Endodermal cell (in vitro differentiated cells): ENCODE measurements at regions not wholly inside any gene's neighbourhood (a gene's known extent, or its start where the extent isn't known, plus 50 kb on each side); places are given as distances from the start of the nearest gene placed in this dataset.

Source experiments
- DNase-seq: peaks from one replicate; pipeline ENCODE4 v3.0.0-alpha.2; 2017
- H3K27ac ChIP-seq: 2 replicates; pipeline ENCODE4 v1.5.1; 2013; ENCODE audit warnings: mild to moderate bottlenecking, low read depth, low read length, moderate library complexity
- H3K27me3 ChIP-seq: 2 replicates; pipeline ENCODE4 v1.6.1; 2013; ENCODE audit warnings: mild to moderate bottlenecking, low read length, moderate library complexity; ENCODE audit not compliant: insufficient read depth, control insufficient read depth, poor library complexity, severe bottlenecking
- H3K36me3 ChIP-seq: 2 replicates; pipeline ENCODE4 v1.7.0; 2013; ENCODE audit warnings: mild to moderate bottlenecking, low read length, moderate library complexity; ENCODE audit not compliant: control insufficient read depth, insufficient read depth
- H3K4me1 ChIP-seq: one replicate; pipeline ENCODE4 v1.7.0; 2013; ENCODE audit warnings: low read length; ENCODE audit not compliant: control insufficient read depth, insufficient read depth
- H3K4me3 ChIP-seq: 2 replicates; pipeline ENCODE4 v1.5.1; 2013; ENCODE audit warnings: mild to moderate bottlenecking, low read length, moderate library complexity
- H3K9ac ChIP-seq: 2 replicates; pipeline ENCODE4 v1.6.1; 2013; ENCODE audit warnings: mild to moderate bottlenecking, low read length, moderate library complexity; ENCODE audit not compliant: poor library complexity, severe bottlenecking; ENCODE audit errors: extremely low read depth
- H3K9me3 ChIP-seq: 2 replicates; pipeline ENCODE4 v1.6.1; 2013; ENCODE audit warnings: mild to moderate bottlenecking, low read length, moderate library complexity; ENCODE audit not compliant: control insufficient read depth
- H3K27ac Mint-ChIP-seq: 2 replicates; pipeline ENCODE4 v1.8.0; 2020; ENCODE audit warnings: mixed read lengths
- H3K27me3 Mint-ChIP-seq: 2 replicates; pipeline ENCODE4 v1.8.0; 2021; ENCODE audit warnings: mild to moderate bottlenecking, mixed read lengths; ENCODE audit not compliant: insufficient read depth
- H3K36me3 Mint-ChIP-seq: 2 replicates; pipeline ENCODE4 v1.8.0; 2020; ENCODE audit warnings: low read depth, mixed read lengths
- H3K4me1 Mint-ChIP-seq: 2 replicates; pipeline ENCODE4 v1.8.0; 2020; ENCODE audit warnings: mixed read lengths
- H3K4me3 Mint-ChIP-seq: 2 replicates; pipeline ENCODE4 v1.8.0; 2020; ENCODE audit warnings: mild to moderate bottlenecking, moderate library complexity, mixed read lengths
- H3K9me3 Mint-ChIP-seq: 2 replicates; pipeline ENCODE4 v1.8.0; 2020; ENCODE audit warnings: mild to moderate bottlenecking, mixed read lengths
- CTCF ChIP-seq: fragments of 200-600 bp; sonication (generic); conservative IDR thresholded peaks from 2 replicates; pipeline ENCODE4 v1.5.0; 2021; ENCODE audit warnings: antibody characterized with exemption, mild to moderate bottlenecking
- WGBS, 2 experiments: methylation state at CpG; one replicate each; pipeline versions ENCODE4 v1.1.5 to v1.1.7; 2013; ENCODE audit warnings: missing lambda C conversion rate in 2 of 2, mixed read lengths in 1 of 2; ENCODE audit not compliant: insufficient coverage in 1 of 2, insufficient read length in 1 of 2; 5-methylcytosine and 5-hydroxymethylcytosine counted together

- no peaks in the 10 kb centered on the region for H3K36me3 ChIP-seq
Measured at GRCh38 chr5:144003636-144004035, 166.8 kb downstream of the YIPF5 start.

DNA sequence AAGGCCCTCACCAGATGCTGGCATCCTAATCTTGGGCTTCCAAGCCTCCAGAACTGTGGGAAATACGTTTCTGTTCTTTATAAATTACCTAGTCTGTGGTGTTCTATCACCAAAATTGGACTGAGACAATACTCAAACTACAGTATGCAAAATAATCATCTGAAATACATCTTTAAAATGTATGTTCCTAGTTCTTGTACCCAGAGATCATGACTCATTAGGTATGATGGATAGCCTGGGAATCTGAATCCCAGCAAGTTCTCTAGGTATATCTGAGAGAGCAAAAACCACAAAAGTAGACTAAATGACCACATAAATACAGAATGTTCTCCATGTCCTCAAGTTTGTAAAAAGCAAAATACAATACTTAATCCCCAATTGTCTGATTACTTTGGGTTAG, 166.3 kb downstream of the YIPF5 start:
- Histone ChIP-seq H3K9ac (no peak overlapping the region), H3K4me1 (no peaks in the 10 kb centered on the region), H3K27me3 (no peaks in the 10 kb centered on the region), H3K36me3 (no peaks in the 10 kb centered on the region), H3K4me3 (no peak overlapping the region), H3K27ac (no peak overlapping the region), H3K9me3 (peaks cover 3% of the 10 kb centered on the region)
- Mint-ChIP-seq H3K4me3 (no peak overlapping the region), H3K4me1 (no peaks in the 10 kb centered on the region), H3K27ac (no peak overlapping the region), H3K36me3 (no peaks in the 10 kb centered on the region), H3K27me3 (no peaks in the 10 kb centered on the region), H3K9me3 (peaks cover 4% of the 10 kb centered on the region)
- WGBS, 2 experiments = 64 to 80% methylated on average over 1 of the region's 1 CpG
- TF ChIP-seq CTCF = no peak
- no peak for DNase-seq

More at GRCh38 chr5:144003636-144004035, 166.8 kb downstream of the YIPF5 start:
- H3K4me3 ChIP-seq = no peak overlapping the region
- WGBS, 2 experiments = 95% methylated on average over 3 of the region's 3 CpGs; no CpG with 5 or more reads in 1 of the 2 experiments
- Mint-ChIP-seq H3K36me3 (no peaks in the 10 kb centered on the region), H3K4me1 (no peaks in the 10 kb centered on the region), H3K27ac (no peak overlapping the region), H3K9me3 (no peaks in the 10 kb centered on the region), H3K27me3 (no peaks in the 10 kb centered on the region), H3K4me3 (no peak overlapping the region)
- no peaks in the 10 kb centered on the region for H3K27me3 ChIP-seq
- H3K9ac ChIP-seq = no peak overlapping the region
- no peaks in the 10 kb centered on the region for H3K4me1 ChIP-seq
- DNase-seq = no peak
- H3K27ac ChIP-seq = no peak overlapping the region
- no peaks in the 10 kb centered on the region for H3K9me3 ChIP-seq
- no peak for TF ChIP-seq CTCF

GRCh38 chr5:144004751-144005150, 165.7 kb downstream of the YIPF5 start:
- Mint-ChIP-seq H3K4me3 (no peak overlapping the region), H3K36me3 (no peaks in the 10 kb centered on the region), H3K9me3 (peaks cover 4% of the 10 kb centered on the region), H3K27me3 (no peaks in the 10 kb centered on the region), H3K27ac (no peak overlapping the region), H3K4me1 (no peaks in the 10 kb centered on the region)
- WGBS, 2 experiments = 96 to 100% methylated on average over 1 of the region's 1 CpG
- no peak for TF ChIP-seq CTCF
- Histone ChIP-seq H3K9me3 (peaks cover 4% of the 10 kb centered on the region), H3K9ac (no peak overlapping the region), H3K36me3 (no peaks in the 10 kb centered on the region), H3K27me3 (no peaks in the 10 kb centered on the region), H3K4me1 (no peaks in the 10 kb centered on the region), H3K4me3 (no peak overlapping the region), H3K27ac (no peak overlapping the region)
- no peak for DNase-seq
